Glutamatergic neuron (in vitro differentiated cells): ENCODE measurements at regions not wholly inside any gene's neighbourhood (a gene's known extent, or its start where the extent isn't known, plus 50 kb on each side); places are given as distances from the start of the nearest gene placed in this dataset.
A peak's percentile ranks its signal among the peaks of the same experiment; 100 is the strongest.

Source experiments
- DNase-seq: peaks from one replicate; pipeline ENCODE4 v3.0.0; 2022
- H3K27ac Mint-ChIP-seq: one replicate; pipeline ENCODE4 v1.8.0; 2020; ENCODE audit warnings: mild to moderate bottlenecking, mixed read lengths, inconsistent platforms; ENCODE audit not compliant: unreplicated experiment
- H3K27me3 Mint-ChIP-seq: one replicate; pipeline ENCODE4 v1.8.0; 2020; ENCODE audit warnings: mild to moderate bottlenecking, moderate library complexity, mixed read lengths, inconsistent platforms; ENCODE audit not compliant: unreplicated experiment
- H3K36me3 Mint-ChIP-seq: one replicate; pipeline ENCODE4 v1.8.0; 2020; ENCODE audit warnings: mild to moderate bottlenecking, mixed read lengths, inconsistent platforms; ENCODE audit not compliant: unreplicated experiment
- H3K4me1 Mint-ChIP-seq: one replicate; pipeline ENCODE4 v1.8.0; 2020; ENCODE audit warnings: mild to moderate bottlenecking, low read depth, mixed read lengths, inconsistent platforms; ENCODE audit not compliant: unreplicated experiment
- H3K4me3 Mint-ChIP-seq: one replicate; pipeline ENCODE4 v1.8.0; 2020; ENCODE audit warnings: mild to moderate bottlenecking, mixed read lengths, inconsistent platforms; ENCODE audit not compliant: unreplicated experiment
- H3K9me3 Mint-ChIP-seq: one replicate; pipeline ENCODE4 v1.8.0; 2020; ENCODE audit warnings: mild to moderate bottlenecking, moderate library complexity, mixed read lengths, inconsistent platforms; ENCODE audit not compliant: unreplicated experiment
- CTCF ChIP-seq: fragments of 200-600 bp; sonication (generic); IDR thresholded peaks from one replicate; pipeline ENCODE4 v1.5.0; 2021; ENCODE audit not compliant: partially characterized antibody, unreplicated experiment

- peaks cover 2% of the 10 kb centered on the region for H3K9me3 Mint-ChIP-seq
- TF ChIP-seq CTCF: no peak
Measured at GRCh38 chr2:156691014-156691413, 254.8 kb downstream of the GPD2 start.

GRCh38 chr2:156695020-156695419, 258.8 kb downstream of the GPD2 start:
- H3K9me3 Mint-ChIP-seq: peaks cover 2% of the 10 kb centered on the region
- no peak overlapping the region for H3K27ac Mint-ChIP-seq
- no peak for DNase-seq
- TF ChIP-seq CTCF: no peak
- peaks cover 3% of the 10 kb centered on the region for H3K4me1 Mint-ChIP-seq
- no peaks in the 10 kb centered on the region for H3K27me3 Mint-ChIP-seq
- H3K36me3 Mint-ChIP-seq: no peaks in the 10 kb centered on the region
- H3K4me3 Mint-ChIP-seq: no peak overlapping the region

More at GRCh38 chr2:156691014-156691413, 254.8 kb downstream of the GPD2 start:
- H3K4me3 Mint-ChIP-seq: no peak overlapping the region
- no peak for DNase-seq
- peaks cover 3% of the 10 kb centered on the region for H3K4me1 Mint-ChIP-seq
- no peaks in the 10 kb centered on the region for H3K27me3 Mint-ChIP-seq
- no peaks in the 10 kb centered on the region for H3K36me3 Mint-ChIP-seq
- no peak overlapping the region for H3K27ac Mint-ChIP-seq

GRCh38 chr2:156695595-156695994, 259.4 kb downstream of the GPD2 start:
- no peak for DNase-seq
- H3K36me3 Mint-ChIP-seq: no peaks in the 10 kb centered on the region
- H3K4me3 Mint-ChIP-seq: no peak overlapping the region
- H3K27me3 Mint-ChIP-seq: no peaks in the 10 kb centered on the region
- no peak overlapping the region for H3K27ac Mint-ChIP-seq
- peaks cover 3% of the 10 kb centered on the region for H3K4me1 Mint-ChIP-seq
- peaks cover 2% of the 10 kb centered on the region for H3K9me3 Mint-ChIP-seq
- TF ChIP-seq CTCF: no peak

GRCh38 chr2:156697906-156698305, 261.7 kb downstream of the GPD2 start:
- Mint-ChIP-seq H3K4me3 (no peak overlapping the region), H3K36me3 (no peaks in the 10 kb centered on the region), H3K9me3 (peaks cover 2% of the 10 kb centered on the region), H3K27ac (no peak overlapping the region), H3K4me1 (peaks cover 6% of the 10 kb centered on the region), H3K27me3 (no peaks in the 10 kb centered on the region)
- no peak for TF ChIP-seq CTCF
- no peak for DNase-seq

- no peaks in the 10 kb centered on the region for H3K9me3 Mint-ChIP-seq
- H3K4me3 Mint-ChIP-seq: no peak overlapping the region
- H3K27ac Mint-ChIP-seq: peak overlapping the region; percentile 5
- H3K36me3 Mint-ChIP-seq: no peaks in the 10 kb centered on the region
- TF ChIP-seq CTCF: no peak
- H3K27me3 Mint-ChIP-seq: no peaks in the 10 kb centered on the region
- DNase-seq: no peak
- peaks cover 9% of the 10 kb centered on the region for H3K4me1 Mint-ChIP-seq
Measured at GRCh38 chr2:156700681-156701080, 264.5 kb downstream of the GPD2 start.
